ENCODE measurements at regions not wholly inside any gene's neighbourhood (a gene's known extent, or its start where the extent isn't known, plus 50 kb on each side); places are given as distances from the start of the nearest gene placed in this dataset.

- Histone ChIP-seq H3K27ac (no peak overlapping the region), H3K9me3 (ENCODE audit: low read depth) (no peaks in the 10 kb centered on the region), H4K20me1 (ENCODE audit: insufficient read depth) (no peaks in the 10 kb centered on the region), H3K4me3 (no peak overlapping the region), H3K9ac (no peak overlapping the region), H2AFZ (no peak overlapping the region), H3K27me3 (replicated peaks; ENCODE audit: insufficient read depth) (no peaks in the 10 kb centered on the region), H3K9me2 (ENCODE audit: insufficient read depth) (no peaks in the 10 kb centered on the region), H3K4me1 (ENCODE audit: insufficient read depth) (no peaks in the 10 kb centered on the region), H3K4me2 (ENCODE audit: unreplicated experiment) (no peak overlapping the region), H3K79me2 (ENCODE audit: insufficient read depth) (no peaks in the 10 kb centered on the region), H3K36me3 (ENCODE audit: low read depth) (no peaks in the 10 kb centered on the region), H3F3A (ENCODE audit: insufficient read depth) (no peaks in the 10 kb centered on the region)
- in situ Hi-C loops (cut with MboI): no loop called here
- TF ChIP-seq EZH2phosphoT487 (IDR thresholded peaks at IDR 0.05; ENCODE audit: insufficient read depth, low read depth): no peak
- TF ChIP-seq EZH2 (IDR thresholded peaks at IDR 0.05; ENCODE audit: insufficient read depth, poor library complexity, severe bottlenecking): no peak
- no peak for DNase-seq
- 13 to 22% methylated on average over 1 of the region's 1 CpG for WGBS, 2 experiments (ENCODE audit: low coverage in 1 of 2, low lambda C conversion rate in 2 of 2, missing lambda C conversion rate in 2 of 2)
Measured at GRCh38 chrX:124818764-124819163, 472.4 kb downstream of the SH2D1A start.

- H3K9ac ChIP-seq: no peak overlapping the region
- H3K4me1 ChIP-seq (ENCODE audit: insufficient read depth): no peaks in the 10 kb centered on the region
- no peak overlapping the region for H2AFZ ChIP-seq
- no peaks in the 10 kb centered on the region for H3K36me3 ChIP-seq (ENCODE audit: low read depth)
- TF ChIP-seq EZH2phosphoT487 (IDR thresholded peaks at IDR 0.05; ENCODE audit: insufficient read depth, low read depth) (no peak), EZH2 (IDR thresholded peaks at IDR 0.05; ENCODE audit: insufficient read depth, poor library complexity, severe bottlenecking) (no peak)
- DNase-seq: no peak
- no peak overlapping the region for H3K27ac ChIP-seq
- H3K27me3 ChIP-seq (replicated peaks; ENCODE audit: insufficient read depth): no peaks in the 10 kb centered on the region
- H4K20me1 ChIP-seq (ENCODE audit: insufficient read depth): no peaks in the 10 kb centered on the region
- WGBS, 2 experiments (ENCODE audit: low coverage in 1 of 2, low lambda C conversion rate in 2 of 2, missing lambda C conversion rate in 2 of 2): 57 to 69% methylated on average over 1 of the region's 1 CpG
- no peaks in the 10 kb centered on the region for H3K79me2 ChIP-seq (ENCODE audit: insufficient read depth)
- H3K9me2 ChIP-seq (ENCODE audit: insufficient read depth): no peaks in the 10 kb centered on the region
- H3F3A ChIP-seq (ENCODE audit: insufficient read depth): no peaks in the 10 kb centered on the region
- H3K4me3 ChIP-seq: no peak overlapping the region
- in situ Hi-C loops (cut with MboI): no loop called here
- H3K4me2 ChIP-seq (ENCODE audit: unreplicated experiment): no peak overlapping the region
- H3K9me3 ChIP-seq (ENCODE audit: low read depth): no peaks in the 10 kb centered on the region
Measured at GRCh38 chrX:124820738-124821137, 474.4 kb downstream of the SH2D1A start.

DNA sequence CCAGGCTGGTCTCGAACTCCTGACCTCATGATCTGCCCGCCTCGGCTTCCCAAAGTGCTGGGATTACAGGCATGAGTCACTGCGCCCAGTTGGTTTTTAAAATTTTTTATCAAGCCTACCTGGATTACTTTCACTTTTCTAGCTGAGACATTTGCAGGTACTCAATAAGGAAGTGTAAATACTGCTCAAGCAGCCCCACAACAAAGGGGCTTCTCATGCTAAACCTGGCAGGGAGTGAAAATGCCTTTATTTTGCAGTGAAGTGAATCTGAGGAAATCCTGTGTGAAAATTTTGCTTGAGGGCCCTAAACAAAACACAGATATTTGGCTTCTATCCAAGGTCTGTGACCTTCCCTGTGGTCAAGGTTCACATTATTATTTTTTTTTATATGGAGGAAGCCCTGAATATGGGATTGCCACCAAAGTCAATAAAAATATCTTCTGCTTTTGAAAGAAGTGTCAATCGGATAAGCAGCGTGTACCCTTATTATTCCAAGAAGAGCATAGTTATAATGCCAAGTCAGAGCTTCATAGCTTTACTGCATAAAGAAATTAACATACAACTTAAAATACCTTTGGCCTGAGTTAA lies 481.0 kb downstream of the SH2D1A start:
- Histone ChIP-seq H3K79me2 (ENCODE audit: insufficient read depth) (no peaks in the 10 kb centered on the region), H3K4me3 (no peak overlapping the region), H4K20me1 (ENCODE audit: insufficient read depth) (no peaks in the 10 kb centered on the region), H3F3A (ENCODE audit: insufficient read depth) (no peaks in the 10 kb centered on the region), H3K9ac (no peak overlapping the region), H3K36me3 (ENCODE audit: low read depth) (no peaks in the 10 kb centered on the region), H3K9me2 (ENCODE audit: insufficient read depth) (no peaks in the 10 kb centered on the region), H2AFZ (no peak overlapping the region), H3K27ac (no peak overlapping the region), H3K4me2 (ENCODE audit: unreplicated experiment) (no peak overlapping the region), H3K9me3 (ENCODE audit: low read depth) (no peaks in the 10 kb centered on the region), H3K4me1 (ENCODE audit: insufficient read depth) (no peaks in the 10 kb centered on the region), H3K27me3 (replicated peaks; ENCODE audit: insufficient read depth) (no peaks in the 10 kb centered on the region)
- DNase-seq: no peak
- WGBS, 2 experiments (ENCODE audit: low coverage in 1 of 2, low lambda C conversion rate in 2 of 2, missing lambda C conversion rate in 2 of 2): 73% methylated on average over 2 to 6 of the region's 6 CpGs
- in situ Hi-C loops (cut with MboI): no loop called here
- TF ChIP-seq EZH2 (IDR thresholded peaks at IDR 0.05; ENCODE audit: insufficient read depth, poor library complexity, severe bottlenecking) (no peak), EZH2phosphoT487 (IDR thresholded peaks at IDR 0.05; ENCODE audit: insufficient read depth, low read depth) (no peak)

GRCh38 chrX:124829930-124830329 lies 483.6 kb downstream of the SH2D1A start:
- Histone ChIP-seq H3K36me3 (ENCODE audit: low read depth) (no peaks in the 10 kb centered on the region), H3K4me3 (no peak overlapping the region), H3F3A (ENCODE audit: insufficient read depth) (no peaks in the 10 kb centered on the region), H4K20me1 (ENCODE audit: insufficient read depth) (no peaks in the 10 kb centered on the region), H3K9me2 (ENCODE audit: insufficient read depth) (no peaks in the 10 kb centered on the region), H3K9me3 (ENCODE audit: low read depth) (no peaks in the 10 kb centered on the region), H2AFZ (no peak overlapping the region), H3K27me3 (replicated peaks; ENCODE audit: insufficient read depth) (no peaks in the 10 kb centered on the region), H3K4me2 (ENCODE audit: unreplicated experiment) (no peak overlapping the region), H3K9ac (no peak overlapping the region), H3K4me1 (ENCODE audit: insufficient read depth) (no peaks in the 10 kb centered on the region), H3K79me2 (ENCODE audit: insufficient read depth) (no peaks in the 10 kb centered on the region), H3K27ac (no peak overlapping the region)
- in situ Hi-C loops (cut with MboI): no loop called here
- DNase-seq: no peak
- 59 to 66% methylated on average over 5 of the region's 5 CpGs for WGBS, 2 experiments (ENCODE audit: low coverage in 1 of 2, low lambda C conversion rate in 2 of 2, missing lambda C conversion rate in 2 of 2)
- TF ChIP-seq EZH2phosphoT487 (IDR thresholded peaks at IDR 0.05; ENCODE audit: insufficient read depth, low read depth): no peak
- no peak for TF ChIP-seq EZH2 (IDR thresholded peaks at IDR 0.05; ENCODE audit: insufficient read depth, poor library complexity, severe bottlenecking)

GRCh38 chrX:124836786-124837185 lies 482.9 kb upstream of the TEX13C start:
- H3K36me3 ChIP-seq (ENCODE audit: low read depth): no peaks in the 10 kb centered on the region
- H3K9me3 ChIP-seq (ENCODE audit: low read depth): no peaks in the 10 kb centered on the region
- TF ChIP-seq EZH2 (IDR thresholded peaks at IDR 0.05; ENCODE audit: insufficient read depth, poor library complexity, severe bottlenecking) (no peak), EZH2phosphoT487 (IDR thresholded peaks at IDR 0.05; ENCODE audit: insufficient read depth, low read depth) (no peak)
- H3K27me3 ChIP-seq (replicated peaks; ENCODE audit: insufficient read depth): no peaks in the 10 kb centered on the region
- no peaks in the 10 kb centered on the region for H3K79me2 ChIP-seq (ENCODE audit: insufficient read depth)
- H3K27ac ChIP-seq: no peak overlapping the region
- H3K9me2 ChIP-seq (ENCODE audit: insufficient read depth): no peaks in the 10 kb centered on the region
- H3K4me1 ChIP-seq (ENCODE audit: insufficient read depth): no peaks in the 10 kb centered on the region
- H2AFZ ChIP-seq: no peak overlapping the region
- no peaks in the 10 kb centered on the region for H3F3A ChIP-seq (ENCODE audit: insufficient read depth)
- no peaks in the 10 kb centered on the region for H4K20me1 ChIP-seq (ENCODE audit: insufficient read depth)
- no peak overlapping the region for H3K4me2 ChIP-seq (ENCODE audit: unreplicated experiment)
- DNase-seq: no peak
- in situ Hi-C loops (cut with MboI): no loop called here
- WGBS, 2 experiments (ENCODE audit: low coverage in 1 of 2, low lambda C conversion rate in 2 of 2, missing lambda C conversion rate in 2 of 2): 34 to 47% methylated on average over 3 of the region's 3 CpGs
- H3K9ac ChIP-seq: no peak overlapping the region
- no peak overlapping the region for H3K4me3 ChIP-seq

Measured in GM23248 (cell line).